ENCODE measurements at regions not wholly inside any gene's neighbourhood (a gene's known extent, or its start where the extent isn't known, plus 50 kb on each side); places are given as distances from the start of the nearest gene placed in this dataset.

DNA sequence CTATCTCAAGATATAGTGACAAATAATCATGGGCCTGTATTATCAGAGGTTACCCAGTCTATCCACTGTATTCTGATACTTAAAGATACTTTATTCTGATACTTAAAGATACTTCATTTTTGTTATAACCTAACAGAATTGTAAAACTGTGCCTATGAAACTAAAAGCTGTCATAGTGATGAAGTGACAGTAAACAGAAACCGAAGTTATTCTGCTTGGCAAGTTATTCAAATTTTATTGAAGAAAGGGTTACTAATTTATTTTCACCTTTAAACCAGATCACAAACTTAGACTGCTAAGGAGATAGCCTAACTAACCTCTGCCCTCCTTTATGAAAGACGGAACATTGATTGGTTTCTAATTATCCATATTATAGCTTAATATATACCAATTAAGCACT lies 604.6 kb upstream of the IMPG1 start:
- H3K4me3 Mint-ChIP-seq: no peak overlapping the region
- ATAC-seq: no peak
- no peaks in the 10 kb centered on the region for H3K27me3 Mint-ChIP-seq
- DNase-seq: no peak
- H3K9me3 Mint-ChIP-seq: peaks cover 0 to 5% of the 10 kb centered on the region in 2 donors
- no peak overlapping the region for H3K27ac Mint-ChIP-seq
- H3K4me1 Mint-ChIP-seq: no peaks in the 10 kb centered on the region

DNA sequence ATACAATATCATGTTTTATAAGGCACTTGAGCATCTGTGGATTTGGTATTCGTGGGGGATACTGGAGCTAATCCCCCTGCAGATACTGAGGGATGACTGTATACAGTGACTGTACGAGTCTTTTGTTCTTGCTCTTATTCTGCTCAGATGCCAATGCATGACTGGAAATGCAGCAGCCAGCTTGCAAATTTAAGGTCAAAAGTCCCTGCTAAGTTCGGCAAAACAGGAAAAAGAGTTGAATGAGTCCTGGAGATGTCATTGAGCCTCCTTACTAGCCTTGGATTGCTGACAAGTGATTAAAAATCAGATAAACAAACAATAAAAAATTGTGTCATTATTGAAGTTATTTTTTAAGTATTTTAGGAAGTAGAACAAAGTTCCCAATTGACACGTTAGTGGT lies 599.3 kb upstream of the IMPG1 start:
- H3K4me3 Mint-ChIP-seq: no peak overlapping the region
- ATAC-seq (no peak), DNase-seq (no peak)
- no peaks in the 10 kb centered on the region for H3K4me1 Mint-ChIP-seq
- H3K27ac Mint-ChIP-seq: no peak overlapping the region
- H3K9me3 Mint-ChIP-seq: no peaks in the 10 kb centered on the region
- no peaks in the 10 kb centered on the region for H3K27me3 Mint-ChIP-seq

DNA sequence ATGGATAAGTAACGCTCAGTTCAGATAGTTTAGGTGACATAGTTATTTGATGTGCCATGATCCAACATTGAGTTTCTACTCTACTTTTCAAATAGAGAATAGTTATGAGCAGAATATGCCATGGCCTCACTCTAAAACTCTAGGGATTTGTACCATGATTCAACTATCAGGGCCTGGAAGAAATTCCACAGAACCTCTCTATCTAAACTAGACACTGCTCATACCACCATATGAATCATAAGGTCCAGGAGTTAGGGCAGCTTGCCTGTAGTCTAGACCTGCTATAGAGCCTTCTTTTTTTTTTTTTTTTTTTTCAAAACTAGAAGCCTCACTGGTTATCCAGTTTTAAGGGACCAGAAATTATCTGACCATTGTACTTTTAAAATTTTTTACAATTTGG lies 571.8 kb upstream of the IMPG1 start:
- no peaks in the 10 kb centered on the region for H3K27me3 Mint-ChIP-seq
- H3K4me1 Mint-ChIP-seq: no peaks in the 10 kb centered on the region
- no peak overlapping the region for H3K27ac Mint-ChIP-seq
- DNase-seq: no peak
- H3K4me3 Mint-ChIP-seq: no peak overlapping the region
- H3K9me3 Mint-ChIP-seq: peaks cover 0 to 10% of the 10 kb centered on the region in 2 donors
- ATAC-seq: no peak

DNA sequence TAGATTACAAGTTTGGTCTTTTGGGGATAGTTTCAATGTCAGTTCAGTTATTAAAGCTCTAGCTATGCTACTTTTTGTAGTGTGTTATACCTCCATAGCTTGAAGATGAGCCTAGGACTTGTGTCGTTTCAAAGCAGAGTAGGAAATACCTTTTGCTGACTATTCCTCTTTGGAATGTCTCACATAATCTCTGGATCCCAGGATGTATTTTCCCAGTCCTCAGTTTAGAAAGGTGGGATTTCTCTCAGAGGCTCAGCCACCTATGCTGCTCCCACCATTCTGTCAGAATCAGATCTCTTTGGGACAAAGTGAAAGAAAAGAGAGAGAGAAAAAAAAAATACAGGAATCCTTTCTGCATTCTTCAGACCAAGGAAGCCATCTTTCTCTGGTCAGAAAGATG lies 567.5 kb upstream of the IMPG1 start:
- no peak for ATAC-seq
- no peak for DNase-seq
- Mint-ChIP-seq H3K9me3 (peaks cover 0 to 14% of the 10 kb centered on the region in 2 donors), H3K27me3 (no peaks in the 10 kb centered on the region), H3K27ac (no peak overlapping the region), H3K4me3 (no peak overlapping the region), H3K4me1 (no peaks in the 10 kb centered on the region)

DNA sequence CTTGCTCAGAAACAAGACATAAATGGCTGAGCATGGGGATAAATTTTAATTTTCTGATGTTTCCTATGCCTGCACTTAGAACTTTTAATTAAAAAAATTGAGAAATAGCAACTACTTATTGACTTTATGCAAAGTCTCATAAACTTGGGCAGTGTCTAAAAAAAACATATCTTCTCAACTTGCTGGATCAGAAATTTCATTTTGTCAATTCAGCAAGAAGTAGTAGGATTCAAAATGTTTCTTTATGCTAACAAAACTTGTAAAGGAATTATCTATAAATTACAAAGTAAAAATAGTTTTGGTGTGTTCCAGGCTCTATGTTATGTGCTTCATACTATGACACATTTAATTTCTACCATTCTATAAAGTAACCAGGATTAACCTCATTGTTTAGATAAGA lies 562.2 kb upstream of the IMPG1 start:
- Mint-ChIP-seq H3K9me3 (peaks cover 0 to 4% of the 10 kb centered on the region in 2 donors), H3K4me3 (no peak overlapping the region), H3K27ac (no peak overlapping the region), H3K27me3 (no peaks in the 10 kb centered on the region), H3K4me1 (no peaks in the 10 kb centered on the region)
- DNase-seq: no peak
- ATAC-seq: no peak

DNA sequence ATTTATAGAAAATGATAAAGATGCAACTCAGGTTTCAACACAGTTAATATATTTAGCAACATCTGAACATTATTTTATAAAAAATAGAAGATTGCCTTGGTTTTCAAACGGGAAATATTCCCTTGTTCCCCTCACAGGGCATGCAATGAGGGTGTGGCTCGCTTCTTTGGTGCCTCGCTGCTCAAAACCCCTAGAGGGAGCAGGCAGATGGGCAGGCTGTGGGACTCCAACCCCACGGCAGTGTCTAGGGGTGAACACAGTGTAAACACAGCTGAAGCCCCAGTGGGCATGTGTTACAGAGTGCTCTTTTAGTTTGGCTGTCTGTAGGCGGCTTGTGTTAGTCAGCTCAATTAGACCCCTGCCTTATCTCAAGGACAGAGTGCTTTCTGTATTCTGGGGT lies 560.8 kb upstream of the IMPG1 start:
- no peak for ATAC-seq
- H3K4me3 Mint-ChIP-seq: no peak overlapping the region

DNA sequence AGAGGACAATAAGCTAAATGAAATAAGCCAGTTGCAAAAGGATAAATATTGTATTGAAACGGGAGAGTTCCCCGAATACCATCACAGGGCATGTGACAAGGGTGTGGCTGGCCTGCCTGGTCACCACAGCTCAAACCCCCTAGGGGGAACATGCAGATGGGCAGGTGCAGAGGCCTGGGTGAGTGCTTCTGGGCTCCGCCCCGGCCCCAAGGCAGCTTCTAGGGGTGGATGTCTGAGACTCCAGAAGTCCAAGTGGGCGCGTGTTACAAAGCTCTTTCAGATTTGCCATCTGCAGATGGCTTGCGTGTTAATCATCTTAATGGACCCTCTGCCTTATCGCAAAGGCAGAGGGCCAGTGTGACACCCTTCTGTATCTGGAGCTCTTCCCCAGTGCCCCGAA lies 559.2 kb upstream of the IMPG1 start:
- H3K4me3 Mint-ChIP-seq: no peak overlapping the region
- H3K4me1 Mint-ChIP-seq: no peaks in the 10 kb centered on the region
- peaks cover 3 to 11% of the 10 kb centered on the region in 2 donors for H3K9me3 Mint-ChIP-seq

More for the DNA sequence above, 560.8 kb upstream of the IMPG1 start:
- Mint-ChIP-seq H3K27ac (no peak overlapping the region), H3K9me3 (peaks cover 0 to 4% of the 10 kb centered on the region in 2 donors), H3K4me1 (no peaks in the 10 kb centered on the region), H3K27me3 (no peaks in the 10 kb centered on the region)
- DNase-seq: no peak

DNA sequence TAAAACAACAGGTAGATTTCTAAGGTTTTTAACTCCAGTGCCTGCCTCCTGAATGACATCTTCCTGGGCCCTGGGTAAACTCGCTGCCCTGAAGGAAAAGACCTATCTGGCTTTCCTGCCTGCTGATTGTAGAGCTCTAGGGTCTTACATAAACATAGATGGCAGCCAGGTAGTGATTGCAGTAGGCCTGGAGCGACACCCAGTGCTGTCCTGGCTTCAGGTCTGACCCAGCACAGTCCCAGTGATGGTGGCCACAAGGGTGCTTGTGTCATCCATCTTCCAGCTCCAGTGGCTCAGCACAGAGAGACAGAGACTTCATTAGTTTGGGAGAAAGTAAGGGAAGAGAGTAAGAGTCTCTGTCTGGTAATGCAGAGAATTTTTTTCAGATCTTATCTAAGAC lies 542.9 kb upstream of the IMPG1 start:
- Mint-ChIP-seq H3K4me3 (no peak overlapping the region), H3K9me3 (peaks cover 6 to 13% of the 10 kb centered on the region in 2 donors), H3K4me1 (no peaks in the 10 kb centered on the region), H3K27ac (no peak overlapping the region), H3K27me3 (no peaks in the 10 kb centered on the region)
- ATAC-seq (no peak), DNase-seq (no peak)

More for the DNA sequence above, 559.2 kb upstream of the IMPG1 start:
- H3K27ac Mint-ChIP-seq: peak overlapping the region in 1 of 2 donors; percentile 63
- H3K27me3 Mint-ChIP-seq: no peaks in the 10 kb centered on the region
- no peak for DNase-seq
- no peak for ATAC-seq

DNA sequence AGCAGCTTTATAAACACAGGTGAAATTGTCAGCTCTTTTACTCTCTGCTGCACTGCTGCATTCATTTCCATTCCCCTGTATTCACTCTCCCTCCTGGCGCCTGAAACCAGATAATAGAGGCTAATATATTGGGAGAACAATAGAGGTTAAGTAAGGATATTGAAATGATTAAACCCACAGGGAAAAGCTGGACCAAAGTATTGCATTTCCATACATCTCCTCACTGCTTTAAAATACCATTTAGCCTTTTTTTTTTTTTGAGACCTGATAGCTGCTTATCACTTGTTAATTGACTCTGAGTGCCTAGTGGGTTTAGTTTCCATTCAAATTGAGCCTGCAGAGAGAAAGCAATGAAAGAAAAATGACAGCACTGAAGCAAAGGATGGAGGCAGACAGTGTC lies 540.5 kb upstream of the IMPG1 start:
- H3K27me3 Mint-ChIP-seq: no peaks in the 10 kb centered on the region
- no peaks in the 10 kb centered on the region for H3K4me1 Mint-ChIP-seq
- peaks cover 6 to 13% of the 10 kb centered on the region in 2 donors for H3K9me3 Mint-ChIP-seq
- no peak overlapping the region for H3K4me3 Mint-ChIP-seq
- H3K27ac Mint-ChIP-seq: no peak overlapping the region
- ATAC-seq (no peak), DNase-seq (no peak)

DNA sequence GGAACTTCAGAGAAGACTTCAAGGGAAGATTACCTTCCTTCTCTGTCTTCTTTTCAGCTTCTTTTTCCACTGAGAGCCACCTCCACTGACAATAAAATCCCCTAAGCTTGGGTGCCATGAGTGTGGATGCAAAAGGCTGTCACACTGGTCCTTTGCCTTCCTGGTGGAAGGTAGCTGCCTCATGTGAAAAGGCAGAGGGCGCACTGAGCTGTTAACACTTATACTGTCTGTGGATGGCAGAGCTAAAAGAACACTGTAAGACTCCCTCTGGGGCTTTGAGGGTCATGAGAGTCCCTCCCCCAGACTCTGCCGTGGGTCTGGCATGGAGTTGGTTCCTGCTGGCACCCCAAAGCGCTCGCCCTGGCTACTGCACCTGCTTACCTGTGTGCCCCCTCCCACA lies 536.7 kb upstream of the IMPG1 start:
- H3K9me3 Mint-ChIP-seq: peaks cover 0 to 9% of the 10 kb centered on the region in 2 donors
- no peak overlapping the region for H3K4me3 Mint-ChIP-seq
- no peak for ATAC-seq
- DNase-seq: no peak
- no peaks in the 10 kb centered on the region for H3K4me1 Mint-ChIP-seq
- no peaks in the 10 kb centered on the region for H3K27me3 Mint-ChIP-seq
- no peak overlapping the region for H3K27ac Mint-ChIP-seq

DNA sequence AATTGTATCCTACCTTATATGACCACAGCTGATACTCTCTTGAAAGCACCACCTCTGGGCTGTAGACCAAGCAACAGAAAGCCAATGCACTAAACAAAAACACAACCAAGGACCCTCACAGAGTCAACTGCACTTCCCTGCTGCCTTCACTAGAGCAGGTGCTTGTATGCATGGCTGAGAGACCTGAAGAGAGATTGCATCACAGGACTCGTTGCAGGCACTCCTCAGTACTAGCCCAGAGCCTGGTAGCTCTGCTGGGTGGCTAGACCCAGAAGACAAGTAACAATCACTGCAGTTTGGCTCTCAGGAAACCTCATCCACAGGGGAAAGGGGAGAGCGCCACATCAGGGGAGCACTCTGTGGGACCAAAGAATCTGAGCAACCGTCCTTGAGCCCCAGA lies 521.6 kb upstream of the IMPG1 start:
- no peak overlapping the region for H3K27ac Mint-ChIP-seq
- H3K9me3 Mint-ChIP-seq: peaks cover 5 to 7% of the 10 kb centered on the region in 2 donors
- ATAC-seq (no peak), DNase-seq (no peak)
- H3K4me1 Mint-ChIP-seq: no peaks in the 10 kb centered on the region
- no peaks in the 10 kb centered on the region for H3K27me3 Mint-ChIP-seq
- H3K4me3 Mint-ChIP-seq: no peak overlapping the region

DNA sequence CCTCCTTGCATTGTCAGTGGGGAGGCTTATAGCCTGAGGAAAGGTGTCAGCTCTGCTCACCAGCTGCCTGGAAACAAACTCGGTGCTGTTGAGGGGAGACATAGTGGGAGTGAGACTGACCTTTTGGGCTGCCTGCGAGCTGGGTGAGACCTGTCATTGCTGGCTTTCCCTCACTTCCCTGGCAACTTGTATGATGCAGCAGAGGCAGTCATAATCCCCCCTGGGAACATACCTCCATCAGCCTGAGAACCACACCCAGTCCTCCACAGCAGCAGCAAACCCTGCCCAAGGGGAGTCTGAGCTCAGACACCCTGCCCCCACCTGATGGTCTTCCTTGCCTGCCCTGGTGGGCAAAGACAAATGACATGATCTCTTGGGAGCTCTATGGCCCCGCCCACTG lies 521.2 kb upstream of the IMPG1 start:
- ATAC-seq (no peak), DNase-seq (no peak)
- Mint-ChIP-seq H3K27me3 (no peaks in the 10 kb centered on the region), H3K9me3 (peaks cover under 1 to 7% of the 10 kb centered on the region in 2 donors), H3K4me1 (no peaks in the 10 kb centered on the region), H3K27ac (no peak overlapping the region), H3K4me3 (no peak overlapping the region)

DNA sequence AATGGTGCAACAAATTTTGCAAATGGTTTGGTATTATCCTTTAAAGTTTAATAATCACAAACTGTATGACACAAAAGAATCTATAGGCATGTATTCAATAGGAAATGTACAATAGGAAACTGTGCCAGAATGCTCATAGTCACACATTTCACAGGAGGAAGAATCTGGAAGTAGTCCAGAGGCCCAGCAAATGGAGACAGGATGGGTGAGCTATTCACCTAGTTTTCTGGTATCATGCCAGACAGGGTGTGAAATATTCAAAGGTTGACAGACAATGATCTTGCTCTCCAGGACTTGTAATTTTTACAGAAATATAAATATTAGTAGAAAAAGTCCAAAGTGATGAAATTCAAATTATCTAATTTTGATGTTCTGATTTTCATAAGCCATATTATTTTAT lies 520.1 kb upstream of the IMPG1 start:
- Mint-ChIP-seq H3K27ac (no peak overlapping the region), H3K4me1 (no peaks in the 10 kb centered on the region), H3K4me3 (no peak overlapping the region), H3K9me3 (peaks cover 0 to 7% of the 10 kb centered on the region in 2 donors), H3K27me3 (no peaks in the 10 kb centered on the region)
- ATAC-seq: no peak
- DNase-seq: no peak

DNA sequence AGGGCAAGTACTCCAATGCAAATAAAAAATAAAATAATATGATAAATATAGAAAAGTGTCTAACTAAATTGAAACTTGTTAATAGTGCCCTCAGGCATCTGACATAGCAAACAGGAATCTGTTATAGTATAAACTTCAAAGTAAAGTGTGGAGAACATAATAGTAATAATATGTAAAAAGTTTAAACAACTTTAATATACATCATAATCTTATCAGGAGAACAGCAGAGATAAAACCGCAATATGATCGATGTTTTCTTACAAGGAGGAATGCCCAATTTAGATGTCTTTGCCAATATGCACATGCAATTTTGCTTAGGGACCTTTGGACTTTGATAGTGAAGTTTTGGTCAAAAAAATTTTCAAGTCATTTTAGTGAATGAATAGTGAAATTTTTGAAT lies 514.8 kb upstream of the IMPG1 start:
- H3K4me1 Mint-ChIP-seq: no peaks in the 10 kb centered on the region
- H3K27me3 Mint-ChIP-seq: no peaks in the 10 kb centered on the region
- no peaks in the 10 kb centered on the region for H3K9me3 Mint-ChIP-seq
- DNase-seq (no peak), ATAC-seq (no peak)
- no peak overlapping the region for H3K4me3 Mint-ChIP-seq
- no peak overlapping the region for H3K27ac Mint-ChIP-seq

DNA sequence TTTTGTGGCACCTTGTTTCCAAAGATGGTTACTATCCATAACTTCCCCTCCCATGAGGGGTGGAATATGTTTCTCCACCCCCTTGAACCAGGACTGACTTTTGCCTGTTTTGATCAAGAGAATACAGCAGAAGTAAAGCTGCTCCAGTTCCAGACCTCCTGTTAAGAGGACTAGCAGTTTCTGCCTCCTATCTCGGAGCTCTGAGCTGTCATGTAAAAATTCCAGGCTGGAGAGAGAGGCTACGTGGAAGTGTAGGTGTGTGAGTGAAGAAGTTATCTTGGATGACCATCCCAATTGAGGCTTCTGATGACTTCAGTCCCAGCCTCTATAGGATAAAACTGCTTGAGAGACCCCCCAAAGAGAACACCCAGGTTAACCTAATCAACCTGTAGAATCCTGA lies 511.7 kb upstream of the IMPG1 start:
- ATAC-seq (no peak), DNase-seq (no peak)
- no peak overlapping the region for H3K27ac Mint-ChIP-seq
- H3K9me3 Mint-ChIP-seq: no peaks in the 10 kb centered on the region
- no peak overlapping the region for H3K4me3 Mint-ChIP-seq
- H3K27me3 Mint-ChIP-seq: no peaks in the 10 kb centered on the region
- H3K4me1 Mint-ChIP-seq: no peaks in the 10 kb centered on the region

DNA sequence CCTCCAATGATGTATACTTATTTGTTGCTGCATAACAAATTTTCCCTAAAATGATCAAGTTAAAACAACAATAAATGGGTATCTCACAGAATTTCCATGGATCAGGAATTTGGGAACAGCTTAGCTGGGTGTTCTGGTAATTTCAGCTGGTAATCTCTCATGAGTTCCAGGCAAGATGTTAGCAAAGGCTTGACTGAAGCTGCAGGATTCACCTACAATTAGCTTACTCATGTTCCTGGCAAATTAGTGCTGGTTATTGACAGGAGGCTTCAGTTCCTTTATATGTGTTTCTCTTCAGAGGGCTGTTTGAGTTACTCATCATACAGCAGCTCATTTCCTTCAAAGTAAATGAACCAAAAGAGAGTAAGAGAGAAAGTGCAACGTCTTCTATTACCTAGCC lies 506.3 kb upstream of the IMPG1 start:
- Mint-ChIP-seq H3K4me1 (no peaks in the 10 kb centered on the region), H3K4me3 (no peak overlapping the region), H3K9me3 (no peaks in the 10 kb centered on the region), H3K27me3 (no peaks in the 10 kb centered on the region), H3K27ac (no peak overlapping the region)
- ATAC-seq (no peak), DNase-seq (no peak)

DNA sequence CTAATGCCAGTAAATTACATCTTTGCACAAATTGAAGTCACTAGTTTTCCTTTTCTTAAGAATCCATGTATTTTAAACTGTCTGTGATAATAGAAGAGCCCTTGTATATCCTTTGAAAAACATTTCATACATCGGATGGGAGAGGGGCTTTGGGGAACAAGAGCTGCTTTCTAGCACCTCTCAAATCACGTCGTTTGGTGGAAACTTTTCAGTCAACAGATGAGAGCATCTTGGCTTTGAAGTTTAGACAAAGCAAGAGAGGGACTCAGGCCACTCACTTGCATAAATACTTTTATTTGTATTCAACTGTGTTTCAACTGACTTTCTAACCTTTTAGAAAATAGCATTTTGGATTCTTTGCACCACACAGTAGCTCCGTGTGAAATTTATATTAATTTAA lies 502.3 kb upstream of the IMPG1 start:
- DNase-seq (no peak), ATAC-seq (no peak)
- Mint-ChIP-seq H3K4me3 (no peak overlapping the region), H3K4me1 (no peaks in the 10 kb centered on the region), H3K9me3 (no peaks in the 10 kb centered on the region), H3K27ac (no peak overlapping the region), H3K27me3 (no peaks in the 10 kb centered on the region)

All from stimulated activated naive CD8-positive, alpha-beta T cell treated with anti-CD3 and anti-CD28 coated beads, Interleukin-15, amount 100 ng/mL, for 72 hours (primary cell).